Stimulated activated CD4-positive, alpha-beta T cell treated with anti-CD3 and anti-CD28 coated beads, Interleukin-4, amount 100 ng/mL, for 24 hours (primary cell): ENCODE measurements at regions not wholly inside any gene's neighbourhood (a gene's known extent, or its start where the extent isn't known, plus 50 kb on each side); places are given as distances from the start of the nearest gene placed in this dataset.

Experiments used
- DNase-seq: peaks from one replicate; pipeline ENCODE4 v3.0.0-alpha.2; 2020

DNA sequence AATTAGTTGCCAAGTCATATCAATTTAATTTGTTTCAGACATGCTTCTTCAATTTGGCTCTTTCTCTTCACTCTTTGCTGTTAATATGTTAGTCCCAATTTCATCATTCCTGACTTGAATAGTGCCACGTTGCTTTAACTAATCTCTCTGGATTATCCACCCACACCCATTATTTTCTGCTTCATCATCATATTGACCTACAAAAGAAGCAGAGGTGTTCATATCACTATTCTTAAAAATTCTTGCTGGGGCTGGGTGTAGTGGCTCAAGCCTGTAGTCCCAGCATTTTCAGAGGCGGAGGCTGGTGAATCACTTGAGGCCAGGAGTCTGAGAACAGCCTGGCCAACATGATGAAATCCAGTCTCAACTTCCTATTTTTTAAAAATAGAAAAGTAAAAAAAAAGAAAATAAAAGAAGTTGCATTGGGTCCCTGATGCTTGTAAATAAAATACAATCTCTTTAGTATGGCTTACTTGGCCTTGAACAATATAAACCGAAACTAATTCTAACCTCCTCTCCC, 65.7 kb upstream of the KCNIP4 start:
- DNase-seq: no peak

- no peak for DNase-seq
Measured at GRCh38 chr4:22003878-22004277, 55.3 kb upstream of the KCNIP4 start.
